ENCODE measurements at regions not wholly inside any gene's neighbourhood (a gene's known extent, or its start where the extent isn't known, plus 50 kb on each side); places are given as distances from the start of the nearest gene placed in this dataset.
"Not testable (repeated sequence)": the region's sequence is repeated elsewhere in the genome, so short reads cannot be mapped to it uniquely, and the experiment has no call there.

DNA sequence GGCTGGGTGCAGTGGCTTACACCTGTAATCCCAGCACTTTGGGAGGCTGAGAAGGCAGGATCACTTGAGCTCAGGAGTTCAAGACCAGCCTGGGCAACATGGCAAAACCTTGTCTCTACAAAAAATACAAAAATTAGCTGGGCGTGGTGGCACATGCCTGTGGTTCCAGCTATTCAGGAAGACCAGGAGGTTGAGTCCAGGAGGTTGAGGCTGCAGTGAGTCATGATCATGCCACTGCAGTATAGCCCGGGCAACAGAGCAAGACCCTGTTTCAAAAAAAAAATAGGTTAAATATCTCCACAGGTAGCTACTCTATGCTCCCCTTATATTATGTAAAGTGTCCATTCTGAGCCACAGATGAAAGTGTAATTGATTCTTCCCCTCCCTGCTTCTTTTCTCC lies 89.3 kb upstream of the MYO3A start:
- TF ChIP-seq, protein P1, sequence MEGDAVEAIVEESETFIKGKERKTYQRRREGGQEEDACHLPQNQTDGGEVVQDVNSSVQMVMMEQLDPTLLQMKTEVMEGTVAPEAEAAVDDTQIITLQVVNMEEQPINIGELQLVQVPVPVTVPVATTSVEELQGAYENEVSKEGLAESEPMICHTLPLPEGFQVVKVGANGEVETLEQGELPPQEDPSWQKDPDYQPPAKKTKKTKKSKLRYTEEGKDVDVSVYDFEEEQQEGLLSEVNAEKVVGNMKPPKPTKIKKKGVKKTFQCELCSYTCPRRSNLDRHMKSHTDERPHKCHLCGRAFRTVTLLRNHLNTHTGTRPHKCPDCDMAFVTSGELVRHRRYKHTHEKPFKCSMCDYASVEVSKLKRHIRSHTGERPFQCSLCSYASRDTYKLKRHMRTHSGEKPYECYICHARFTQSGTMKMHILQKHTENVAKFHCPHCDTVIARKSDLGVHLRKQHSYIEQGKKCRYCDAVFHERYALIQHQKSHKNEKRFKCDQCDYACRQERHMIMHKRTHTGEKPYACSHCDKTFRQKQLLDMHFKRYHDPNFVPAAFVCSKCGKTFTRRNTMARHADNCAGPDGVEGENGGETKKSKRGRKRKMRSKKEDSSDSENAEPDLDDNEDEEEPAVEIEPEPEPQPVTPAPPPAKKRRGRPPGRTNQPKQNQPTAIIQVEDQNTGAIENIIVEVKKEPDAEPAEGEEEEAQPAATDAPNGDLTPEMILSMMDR (IDR thresholded peaks at IDR 0.05; ENCODE audit: low read depth, low read length): not testable (repeated sequence)
- not testable (repeated sequence) for TF ChIP-seq EZH2phosphoT487 (IDR thresholded peaks at IDR 0.05; ENCODE audit: low read depth)
